SK-N-SH treated with all-trans-retinoic acid at 6 μM for 48 hours (cell line): ENCODE measurements at regions not wholly inside any gene's neighbourhood (a gene's known extent, or its start where the extent isn't known, plus 50 kb on each side); places are given as distances from the start of the nearest gene placed in this dataset.

Experiments used
- ARNTL ChIP-seq: fragments of 450-650 bp; formaldehyde crosslinking; IDR thresholded peaks from 2 replicates; pipeline ENCODE4 v1.5.0; 2020; ENCODE audit warnings: low read depth, mild to moderate bottlenecking, moderate library complexity, borderline replicate concordance
- ISL1 ChIP-seq: fragments of 250-450 bp; sonication (Bioruptor Pico); IDR thresholded peaks from 2 replicates; pipeline ENCODE4 v2.1.2; 2022; ENCODE audit warnings: mild to moderate bottlenecking, moderate library complexity
- OSR1 ChIP-seq: fragments of 250-450 bp; sonication (Bioruptor Pico); IDR thresholded peaks from 2 replicates; pipeline ENCODE4 v1.8.0; 2022; ENCODE audit warnings: moderate library complexity, mild to moderate bottlenecking, inconsistent platforms
- PATZ1 ChIP-seq: fragments of 250-450 bp; sonication (Bioruptor Pico); IDR thresholded peaks from 2 replicates; pipeline ENCODE4 v1.8.0; 2020; ENCODE audit warnings: mild to moderate bottlenecking, moderate library complexity, borderline replicate concordance
- POU6F1 ChIP-seq: fragments of 250-450 bp; sonication (Bioruptor Pico); IDR thresholded peaks from 2 replicates; pipeline ENCODE4 v1.8.0; 2021; ENCODE audit warnings: low read depth, mild to moderate bottlenecking, moderate library complexity, borderline replicate concordance
- PPARA ChIP-seq: fragments of 250-450 bp; sonication (Bioruptor Pico); IDR thresholded peaks from 2 replicates; pipeline ENCODE4 v1.5.0; 2020; ENCODE audit warnings: mild to moderate bottlenecking, borderline replicate concordance
- RARB ChIP-seq: fragments of 250-450 bp; sonication (Bioruptor Pico); IDR thresholded peaks from 2 replicates; pipeline ENCODE4 v1.8.0; 2021; ENCODE audit warnings: mild to moderate bottlenecking, moderate library complexity
- SNAI2 ChIP-seq: fragments of 250-450 bp; sonication (Bioruptor Pico); IDR thresholded peaks from 2 replicates; pipeline ENCODE4 v1.5.0; 2020; ENCODE audit warnings: mild to moderate bottlenecking, moderate library complexity
- TOX ChIP-seq: fragments of 250-450 bp; sonication (Bioruptor Pico); IDR thresholded peaks from 2 replicates; pipeline ENCODE4 v1.8.0; 2021; ENCODE audit warnings: mild to moderate bottlenecking, moderate library complexity, borderline replicate concordance
- ZC3H10 ChIP-seq: fragments of 250-450 bp; sonication (Bioruptor Pico); IDR thresholded peaks from 2 replicates; pipeline ENCODE4 v1.5.1; 2021; ENCODE audit warnings: mild to moderate bottlenecking, moderate library complexity
- ZFP30 ChIP-seq: fragments of 450-650 bp; formaldehyde crosslinking; IDR thresholded peaks from 2 replicates; pipeline ENCODE4 v1.5.0; 2022; ENCODE audit warnings: mild to moderate bottlenecking, moderate library complexity
- ZNF565 ChIP-seq: fragments of 450-650 bp; formaldehyde crosslinking; conservative IDR thresholded peaks from 2 replicates; pipeline ENCODE4 v1.5.0; 2020; ENCODE audit warnings: low read depth, mild to moderate bottlenecking, moderate library complexity
- ZNF8 ChIP-seq: fragments of 450-650 bp; formaldehyde crosslinking; IDR thresholded peaks from 2 replicates; pipeline ENCODE4 v1.5.0; 2020; ENCODE audit warnings: mild to moderate bottlenecking, moderate library complexity
- TF ChIP-seq, protein P1 (sequence below): fragments of 250-450 bp; sonication (Bioruptor Pico); IDR thresholded peaks from 2 replicates; pipeline ENCODE4 v1.5.1; 2020; ENCODE audit warnings: low read depth, mild to moderate bottlenecking, moderate library complexity

- TF ChIP-seq RARB, result no peak
- TF ChIP-seq PATZ1 (CRISPR knock-in tag), result no peak
- no peak for TF ChIP-seq SNAI2 (CRISPR knock-in tag)
- no peak for TF ChIP-seq OSR1 (CRISPR knock-in tag)
- no peak for TF ChIP-seq ZC3H10 (CRISPR knock-in tag)
- TF ChIP-seq, protein P1, sequence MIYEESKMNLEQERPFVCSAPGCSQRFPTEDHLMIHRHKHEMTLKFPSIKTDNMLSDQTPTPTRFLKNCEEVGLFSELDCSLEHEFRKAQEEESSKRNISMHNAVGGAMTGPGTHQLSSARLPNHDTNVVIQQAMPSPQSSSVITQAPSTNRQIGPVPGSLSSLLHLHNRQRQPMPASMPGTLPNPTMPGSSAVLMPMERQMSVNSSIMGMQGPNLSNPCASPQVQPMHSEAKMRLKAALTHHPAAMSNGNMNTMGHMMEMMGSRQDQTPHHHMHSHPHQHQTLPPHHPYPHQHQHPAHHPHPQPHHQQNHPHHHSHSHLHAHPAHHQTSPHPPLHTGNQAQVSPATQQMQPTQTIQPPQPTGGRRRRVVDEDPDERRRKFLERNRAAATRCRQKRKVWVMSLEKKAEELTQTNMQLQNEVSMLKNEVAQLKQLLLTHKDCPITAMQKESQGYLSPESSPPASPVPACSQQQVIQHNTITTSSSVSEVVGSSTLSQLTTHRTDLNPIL (CRISPR knock-in tag), result no peak
- TF ChIP-seq ZNF8 (CRISPR knock-in tag), result no peak
- TF ChIP-seq ISL1 (CRISPR knock-in tag), result no peak
- TF ChIP-seq PPARA (CRISPR knock-in tag), result no peak
- TF ChIP-seq ARNTL (CRISPR knock-in tag), result no peak
- no peak for TF ChIP-seq ZNF565 (CRISPR knock-in tag)
- TF ChIP-seq TOX (CRISPR knock-in tag), result no peak
- TF ChIP-seq POU6F1 (CRISPR knock-in tag), result no peak
- no peak for TF ChIP-seq ZFP30
These were observed 251.6 kb downstream of the IRX2 start for GRCh38 chr5:2499917-2500316.
